Fibroblast of lung (primary cell): ENCODE measurements at regions not wholly inside any gene's neighbourhood (a gene's known extent, or its start where the extent isn't known, plus 50 kb on each side); places are given as distances from the start of the nearest gene placed in this dataset.

Experiments used
- DNase-seq, 2 donors: peaks; one replicate each; pipeline versions ENCODE4 v3.0.0 to v3.0.0-alpha.2; 2010; ENCODE audit warnings: low read depth in 2 of 2
- H2AFZ ChIP-seq: 2 replicates; pipeline ENCODE4 v1.5.1; 2012; ENCODE audit warnings: low read length, control low read depth, inconsistent platforms
- H3K27ac ChIP-seq: 2 replicates; pipeline ENCODE4 v1.5.1; 2011; ENCODE audit warnings: low read length, control low read depth; ENCODE audit not compliant: insufficient read depth
- H3K27me3 ChIP-seq: 2 replicates; pipeline ENCODE4 v1.5.1; 2011; ENCODE audit warnings: mild to moderate bottlenecking, low read length; ENCODE audit not compliant: control insufficient read depth, insufficient read depth
- H3K36me3 ChIP-seq: 2 replicates; pipeline ENCODE4 v1.5.1; 2011; ENCODE audit warnings: low read length; ENCODE audit not compliant: control insufficient read depth, insufficient read depth
- H3K4me1 ChIP-seq: 2 replicates; pipeline ENCODE4 v1.5.1; 2011; ENCODE audit warnings: low read length; ENCODE audit not compliant: control insufficient read depth, insufficient read depth; ENCODE audit errors: extremely low read depth
- H3K4me2 ChIP-seq: 2 replicates; pipeline ENCODE4 v1.5.1; 2011; ENCODE audit warnings: low read length, control low read depth; ENCODE audit not compliant: insufficient read depth; ENCODE audit errors: extremely low read depth
- H3K4me3 ChIP-seq, 4 experiments: fragments of 200-600 bp in 1 of 4; sonication (generic) in 1 of 4; replicated peaks in 1 of 4; 2 replicates each; pipeline ENCODE4 v1.5.1; 2011 to 2016; ENCODE audit warnings: low read length in 4 of 4, low read depth in 3 of 4, mild to moderate bottlenecking in 3 of 4, control low read depth in 2 of 4, inconsistent platforms in 1 of 4, mixed read lengths in 1 of 4; ENCODE audit not compliant: insufficient read depth in 1 of 4; ENCODE audit errors: control extremely low read depth in 1 of 4
- H3K79me2 ChIP-seq: 2 replicates; pipeline ENCODE4 v1.5.1; 2012; ENCODE audit warnings: mild to moderate bottlenecking, low read length, inconsistent platforms; ENCODE audit not compliant: control insufficient read depth, insufficient read depth
- H3K9ac ChIP-seq: 2 replicates; pipeline ENCODE4 v1.5.1; 2011; ENCODE audit warnings: mild to moderate bottlenecking, low read length, control low read depth; ENCODE audit not compliant: insufficient read depth
- H3K9me3 ChIP-seq: 2 replicates; pipeline ENCODE4 v1.5.1; 2012; ENCODE audit warnings: low read depth, low read length; ENCODE audit not compliant: control insufficient read depth, insufficient read depth
- H4K20me1 ChIP-seq: 2 replicates; pipeline ENCODE4 v1.5.1; 2011; ENCODE audit warnings: low read length; ENCODE audit not compliant: control insufficient read depth, insufficient read depth; ENCODE audit errors: extremely low read depth
- EZH2 ChIP-seq: IDR thresholded peaks from 2 replicates; pipeline ENCODE4 v1.5.1; 2012; ENCODE audit warnings: low read length, control low read depth, mild to moderate bottlenecking; ENCODE audit errors: missing control alignments
- TF ChIP-seq, protein P1 (sequence below), 2 donors: IDR thresholded peaks in 1 of 2; conservative IDR thresholded peaks in 1 of 2; 1 replicate in 1 of 2; 2 replicates in 1 of 2; pipeline ENCODE4 v1.5.1; 2011 to 2012; ENCODE audit warnings: low read length in 2 of 2, control low read depth in 1 of 2, inconsistent platforms in 1 of 2, low read depth in 1 of 2, mild to moderate bottlenecking in 1 of 2

DNA sequence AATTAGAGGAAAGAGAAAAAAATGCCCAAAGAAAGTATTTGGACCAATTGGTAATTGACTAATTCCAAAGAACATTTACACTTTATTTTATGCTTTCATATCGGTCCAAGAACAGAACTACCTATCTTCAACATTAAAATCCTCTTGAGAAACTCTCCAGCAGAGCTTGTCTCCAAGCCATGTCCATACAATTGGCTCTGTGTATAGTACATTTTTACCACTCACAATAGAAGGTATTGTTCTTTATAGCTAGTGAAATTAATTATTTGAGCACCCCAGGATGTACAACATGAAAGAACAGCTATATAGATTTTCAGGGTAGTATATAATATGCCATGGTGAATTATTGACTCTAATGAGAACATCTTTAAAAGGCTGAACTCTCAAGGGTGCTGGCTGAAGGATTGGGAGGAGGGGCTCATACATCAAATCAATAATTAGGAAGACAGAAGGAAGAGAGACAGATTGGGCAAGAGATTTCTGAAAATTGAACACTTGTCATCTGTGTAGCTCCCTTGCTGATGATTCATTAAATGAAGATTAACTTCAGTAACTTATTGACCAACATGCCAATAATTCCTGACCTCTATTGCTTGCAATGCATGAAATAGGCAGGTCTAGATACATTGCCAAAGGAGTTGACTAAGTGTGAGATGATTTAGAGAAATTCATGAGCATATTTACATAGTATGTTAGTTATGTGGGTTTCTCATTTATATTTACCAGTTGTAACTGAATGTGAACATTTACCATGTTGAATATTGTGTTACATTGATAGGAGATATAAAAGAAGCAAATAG lies 249.7 kb downstream of the MTERF1 start:
- no peaks in the 10 kb centered on the region for H3K27me3 ChIP-seq
- no peaks in the 10 kb centered on the region for H3K9me3 ChIP-seq
- no peaks in the 10 kb centered on the region for H3K36me3 ChIP-seq
- no peak overlapping the region for H3K27ac ChIP-seq
- no peak overlapping the region for H3K9ac ChIP-seq
- H3K4me1 ChIP-seq, result no peaks in the 10 kb centered on the region
- DNase-seq, result no peak
- H3K4me3 ChIP-seq, result no peak overlapping the region
- H3K4me2 ChIP-seq, result no peak overlapping the region
- no peak for TF ChIP-seq EZH2
- TF ChIP-seq, protein P1, sequence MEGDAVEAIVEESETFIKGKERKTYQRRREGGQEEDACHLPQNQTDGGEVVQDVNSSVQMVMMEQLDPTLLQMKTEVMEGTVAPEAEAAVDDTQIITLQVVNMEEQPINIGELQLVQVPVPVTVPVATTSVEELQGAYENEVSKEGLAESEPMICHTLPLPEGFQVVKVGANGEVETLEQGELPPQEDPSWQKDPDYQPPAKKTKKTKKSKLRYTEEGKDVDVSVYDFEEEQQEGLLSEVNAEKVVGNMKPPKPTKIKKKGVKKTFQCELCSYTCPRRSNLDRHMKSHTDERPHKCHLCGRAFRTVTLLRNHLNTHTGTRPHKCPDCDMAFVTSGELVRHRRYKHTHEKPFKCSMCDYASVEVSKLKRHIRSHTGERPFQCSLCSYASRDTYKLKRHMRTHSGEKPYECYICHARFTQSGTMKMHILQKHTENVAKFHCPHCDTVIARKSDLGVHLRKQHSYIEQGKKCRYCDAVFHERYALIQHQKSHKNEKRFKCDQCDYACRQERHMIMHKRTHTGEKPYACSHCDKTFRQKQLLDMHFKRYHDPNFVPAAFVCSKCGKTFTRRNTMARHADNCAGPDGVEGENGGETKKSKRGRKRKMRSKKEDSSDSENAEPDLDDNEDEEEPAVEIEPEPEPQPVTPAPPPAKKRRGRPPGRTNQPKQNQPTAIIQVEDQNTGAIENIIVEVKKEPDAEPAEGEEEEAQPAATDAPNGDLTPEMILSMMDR (conservative IDR thresholded peaks at IDR 0.05 in 1 of 2, IDR thresholded peaks at IDR 0.05 in 1 of 2; ENCODE audit: low read depth in 1 of 2, low read length in 2 of 2), result no peak
- no peaks in the 10 kb centered on the region for H3K79me2 ChIP-seq
- H4K20me1 ChIP-seq, result no peaks in the 10 kb centered on the region
- no peak overlapping the region for H2AFZ ChIP-seq

DNA sequence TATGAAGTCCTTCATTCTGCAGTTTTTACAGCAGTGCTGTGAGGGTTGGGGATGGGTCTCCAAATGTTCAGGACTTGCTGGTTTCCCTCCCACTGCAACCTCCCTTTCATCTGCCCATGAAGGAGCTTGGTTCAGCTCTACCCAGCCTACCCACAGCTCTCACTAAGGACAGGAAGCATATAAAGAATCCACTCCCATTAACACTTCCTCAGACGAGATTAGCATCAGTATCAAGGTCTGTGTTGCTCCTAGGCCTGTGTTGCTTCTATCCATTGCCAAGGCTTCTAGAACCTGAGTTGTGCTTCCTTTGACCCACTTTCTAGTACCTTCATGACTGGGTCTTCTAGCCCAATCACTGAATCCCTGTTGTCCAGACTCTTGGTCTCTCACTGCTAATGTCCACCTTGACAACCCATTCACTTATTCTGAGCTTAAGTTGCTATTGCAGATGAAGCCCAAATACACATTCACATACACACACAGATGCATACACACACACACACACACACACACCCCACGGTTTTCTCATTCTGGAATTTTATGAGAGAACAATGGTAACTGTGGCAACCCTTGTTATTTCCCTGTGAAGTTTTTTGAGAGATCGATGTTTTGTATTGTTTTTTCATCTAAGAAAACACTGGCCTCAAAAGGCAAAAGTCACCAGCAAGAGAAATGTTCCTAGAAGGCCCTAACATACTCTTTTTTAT lies 248.1 kb downstream of the MTERF1 start:
- no peak overlapping the region for H3K4me2 ChIP-seq
- H3K4me1 ChIP-seq, result no peaks in the 10 kb centered on the region
- no peak overlapping the region for H2AFZ ChIP-seq
- H3K27me3 ChIP-seq, result no peaks in the 10 kb centered on the region
- no peak for DNase-seq
- H3K79me2 ChIP-seq, result no peaks in the 10 kb centered on the region
- H3K9me3 ChIP-seq, result no peaks in the 10 kb centered on the region
- H4K20me1 ChIP-seq, result no peaks in the 10 kb centered on the region
- TF ChIP-seq EZH2, result no peak
- TF ChIP-seq, protein P1 (conservative IDR thresholded peaks at IDR 0.05 in 1 of 2, IDR thresholded peaks at IDR 0.05 in 1 of 2; ENCODE audit: low read depth in 1 of 2, low read length in 2 of 2), result no peak
- no peak overlapping the region for H3K9ac ChIP-seq
- no peak overlapping the region for H3K4me3 ChIP-seq
- no peak overlapping the region for H3K27ac ChIP-seq
- H3K36me3 ChIP-seq, result no peaks in the 10 kb centered on the region

DNA sequence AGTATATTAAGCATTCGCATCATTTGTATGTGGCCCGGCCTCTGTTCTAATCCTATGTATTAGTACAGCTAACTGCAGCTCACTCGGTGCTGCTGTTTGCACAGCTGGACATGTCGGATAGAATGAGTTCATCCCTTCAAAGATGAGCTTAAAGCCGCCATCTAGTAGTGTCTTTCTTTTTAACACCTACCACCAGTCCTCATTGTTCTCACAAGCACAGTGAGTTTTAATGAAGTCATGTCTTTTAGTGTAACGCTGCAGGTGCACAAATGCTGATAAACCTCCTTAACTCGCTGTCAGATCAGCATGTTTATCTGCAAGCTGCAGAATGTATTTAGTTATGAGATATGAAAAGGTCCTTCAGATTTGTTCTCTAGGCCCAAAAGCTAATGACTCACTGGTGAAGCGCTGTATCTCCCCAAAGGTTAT lies 247.5 kb downstream of the MTERF1 start:
- Histone ChIP-seq H3K4me3 (no peak overlapping the region), H3K27me3 (no peaks in the 10 kb centered on the region), H3K27ac (no peak overlapping the region), H2AFZ (no peak overlapping the region), H3K79me2 (no peaks in the 10 kb centered on the region), H4K20me1 (no peaks in the 10 kb centered on the region), H3K36me3 (no peaks in the 10 kb centered on the region), H3K9me3 (no peaks in the 10 kb centered on the region), H3K4me1 (no peaks in the 10 kb centered on the region), H3K4me2 (no peak overlapping the region), H3K9ac (no peak overlapping the region)
- DNase-seq, result no peak
- no peak for TF ChIP-seq EZH2
- TF ChIP-seq, protein P1 (conservative IDR thresholded peaks at IDR 0.05 in 1 of 2, IDR thresholded peaks at IDR 0.05 in 1 of 2; ENCODE audit: low read depth in 1 of 2, low read length in 2 of 2), result no peak
